GM19043 (cell line): ENCODE measurements at regions not wholly inside any gene's neighbourhood (a gene's known extent, or its start where the extent isn't known, plus 50 kb on each side); places are given as distances from the start of the nearest gene placed in this dataset.

ENCODE experiments used
- ATAC-seq: cut with Tn5 transposase; IDR thresholded peaks from one replicate; pipeline ENCODE4 v1.9.1; 2021; ENCODE audit warnings: low read depth; ENCODE audit not compliant: unreplicated experiment

DNA sequence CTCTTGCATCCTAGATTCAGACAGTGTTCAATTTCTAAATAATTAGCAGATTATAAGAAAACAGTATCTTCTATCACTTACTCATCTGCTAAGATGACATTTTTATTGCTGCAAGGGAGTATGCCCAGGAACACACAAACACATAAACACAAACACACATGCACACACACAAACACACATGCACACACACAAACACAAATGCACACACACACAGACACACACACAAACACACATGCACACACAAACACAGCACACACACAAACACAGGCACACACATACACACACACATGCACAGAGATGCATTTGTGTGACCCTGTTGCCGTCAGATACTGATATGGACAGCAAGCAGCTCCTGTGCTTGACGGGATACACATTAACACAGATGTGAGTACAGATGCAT is 612.9 kb downstream of the IRX1 start:
- ATAC-seq, result no peak

DNA sequence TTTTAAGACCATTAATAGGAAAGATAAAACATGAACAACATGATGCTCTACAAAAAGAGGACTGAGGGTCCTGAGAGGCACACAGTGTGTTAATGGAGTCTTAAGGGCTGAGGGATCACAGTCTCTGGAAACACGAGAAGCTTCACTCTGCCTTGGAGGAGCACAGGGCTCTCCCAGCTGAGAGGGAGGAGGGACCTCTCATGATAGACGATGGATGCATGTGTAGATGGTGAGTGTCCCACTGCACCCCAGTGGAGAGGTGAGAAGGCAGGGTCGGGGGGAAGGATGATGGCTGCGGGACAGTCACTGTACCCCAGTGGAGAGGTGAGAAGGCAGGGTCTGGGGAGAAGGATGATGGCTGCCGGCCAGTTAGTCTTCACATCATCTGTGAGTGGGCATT is 613.4 kb downstream of the IRX1 start:
- no peak for ATAC-seq

GRCh38 chr5:4212071-4212739 is 616.6 kb downstream of the IRX1 start:
- no peak for ATAC-seq

GRCh38 chr5:4212981-4213819 is 617.6 kb downstream of the IRX1 start:
- no peak for ATAC-seq

DNA sequence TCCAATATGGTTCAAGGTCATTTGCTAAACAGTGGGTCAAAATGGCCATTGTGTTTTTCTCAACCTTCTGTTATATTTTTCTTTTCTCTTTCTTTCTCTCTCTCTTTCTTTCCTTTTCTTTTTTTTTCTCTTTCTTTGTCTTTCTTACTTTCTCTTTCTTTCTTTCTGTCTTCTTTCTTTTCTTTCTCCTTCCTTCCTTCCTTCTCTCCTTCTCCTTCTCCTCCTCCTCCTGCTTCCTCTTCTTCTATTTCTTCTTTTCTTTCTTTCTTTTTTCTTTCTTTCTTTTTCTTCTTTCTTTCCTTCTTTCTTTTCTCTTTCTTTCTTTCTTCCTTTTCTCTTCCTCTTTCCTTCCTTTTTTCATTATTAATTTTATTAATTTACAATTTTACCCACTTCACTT is 619.5 kb downstream of the IRX1 start:
- no peak for ATAC-seq

GRCh38 chr5:4216142-4216541 is 620.5 kb downstream of the IRX1 start:
- ATAC-seq, result no peak

- ATAC-seq, result no peak
Measured at GRCh38 chr5:4220016-4220415, 624.4 kb downstream of the IRX1 start.

DNA sequence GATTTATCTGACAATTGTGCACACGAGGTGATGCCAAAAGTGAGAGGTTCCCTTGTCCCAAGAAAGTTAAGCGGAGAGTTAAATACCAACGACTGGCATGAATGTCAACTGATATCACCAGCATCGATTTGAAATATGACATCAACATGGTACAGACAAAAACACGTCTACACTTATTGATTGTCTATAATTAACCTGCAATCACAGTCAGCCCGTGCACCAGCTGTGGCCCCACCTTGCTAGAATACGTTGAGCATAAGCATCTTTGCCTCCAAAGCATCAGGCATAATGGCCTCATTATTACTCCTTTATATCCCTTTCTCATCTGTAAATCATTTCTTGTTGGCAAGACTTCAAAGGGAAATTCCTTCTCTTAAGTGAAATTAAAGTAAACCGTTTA is 625.4 kb downstream of the IRX1 start:
- no peak for ATAC-seq

- ATAC-seq, result no peak
Measured at GRCh38 chr5:4222147-4222546, 626.5 kb downstream of the IRX1 start.

DNA sequence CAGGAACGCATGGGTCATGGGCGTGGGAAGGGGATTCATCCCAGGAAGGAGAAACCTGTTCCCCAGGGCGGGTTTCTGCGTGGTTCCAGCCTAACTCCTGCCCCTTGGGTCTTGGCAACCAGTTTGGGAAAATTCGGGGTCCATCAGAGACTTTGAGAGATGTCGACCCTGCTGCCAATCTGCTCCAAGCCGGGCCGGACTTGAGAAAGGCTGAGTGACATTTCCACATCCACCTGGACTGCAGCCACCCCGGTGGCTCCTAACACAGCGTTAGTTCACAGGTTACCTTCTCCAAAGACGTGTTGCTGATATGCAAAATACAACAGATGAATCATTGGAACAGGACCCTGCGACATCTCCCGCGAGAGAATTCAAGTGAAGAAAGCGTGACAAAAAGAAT is 627.2 kb downstream of the IRX1 start:
- no peak for ATAC-seq

- ATAC-seq, result no peak
Measured at GRCh38 chr5:4225741-4226140, 630.1 kb downstream of the IRX1 start.

- no peak for ATAC-seq
Measured at GRCh38 chr5:4226565-4226964, 630.9 kb downstream of the IRX1 start.

GRCh38 chr5:4228708-4229107 is 633.1 kb downstream of the IRX1 start:
- no peak for ATAC-seq

DNA sequence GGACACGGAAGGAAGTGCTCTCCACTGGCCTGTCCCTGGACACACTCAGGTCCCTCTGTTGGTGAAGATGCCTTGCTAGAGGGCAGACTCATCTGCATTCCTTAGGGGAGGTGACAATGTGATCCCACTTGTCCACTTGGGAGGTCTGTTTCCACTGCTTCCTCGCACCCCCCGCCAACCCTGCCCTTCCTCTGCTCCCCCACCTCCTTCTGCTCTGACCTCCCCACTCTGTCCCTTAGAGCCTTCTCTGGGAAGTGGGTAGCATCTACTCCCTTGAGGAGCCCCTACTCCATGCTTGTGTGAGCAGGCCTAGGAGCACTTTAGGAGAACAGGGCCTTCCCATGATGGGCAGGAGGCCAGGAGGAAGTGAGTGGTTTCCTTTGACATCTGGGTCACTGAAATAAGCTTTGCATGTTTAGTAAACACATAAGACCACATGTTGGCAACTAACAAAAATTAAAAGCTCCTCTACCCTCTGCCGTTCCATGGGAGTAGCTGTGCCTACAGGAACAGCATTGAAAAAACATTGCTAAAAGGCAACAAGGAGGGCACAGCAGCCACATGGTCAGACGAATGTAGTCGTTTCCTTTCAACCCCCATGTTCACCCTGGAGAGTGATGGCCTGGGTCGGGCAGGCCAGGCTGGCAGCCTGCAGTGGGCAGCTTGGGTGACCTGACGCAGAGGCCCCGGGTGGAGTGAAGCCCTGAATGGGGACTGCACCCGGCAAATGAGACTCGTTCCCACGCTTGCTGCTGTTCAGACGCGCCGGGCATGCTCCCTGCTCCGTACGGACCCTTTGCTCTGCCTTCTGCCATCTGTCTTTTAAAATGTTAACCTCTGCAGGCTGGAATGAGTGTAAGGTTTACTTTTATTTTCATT is 634.0 kb downstream of the IRX1 start:
- ATAC-seq, result no peak

GRCh38 chr5:4230471-4230785 is 634.8 kb downstream of the IRX1 start:
- ATAC-seq, result no peak

GRCh38 chr5:4230786-4231641 is 635.4 kb downstream of the IRX1 start:
- no peak for ATAC-seq

GRCh38 chr5:4232084-4232483 is 636.5 kb downstream of the IRX1 start:
- no peak for ATAC-seq

DNA sequence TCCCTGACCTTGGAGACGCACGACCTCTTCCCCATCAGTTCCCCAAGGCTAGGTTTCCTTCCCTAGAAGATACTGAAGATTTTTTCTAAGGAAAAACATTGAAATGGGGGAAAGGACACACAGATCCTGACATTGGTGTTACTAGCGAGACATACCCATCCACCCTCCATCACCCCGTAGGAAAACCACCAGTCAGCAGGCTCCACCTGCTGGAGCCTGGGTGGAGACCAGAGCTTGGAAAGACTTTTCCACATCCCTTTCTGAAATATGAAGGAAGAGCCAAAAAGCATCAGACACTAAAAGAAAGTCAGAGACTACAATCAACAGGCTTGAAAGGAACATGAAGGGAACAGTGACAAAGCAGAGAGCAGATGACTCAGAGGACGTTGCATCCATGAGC is 638.0 kb downstream of the IRX1 start:
- no peak for ATAC-seq

DNA sequence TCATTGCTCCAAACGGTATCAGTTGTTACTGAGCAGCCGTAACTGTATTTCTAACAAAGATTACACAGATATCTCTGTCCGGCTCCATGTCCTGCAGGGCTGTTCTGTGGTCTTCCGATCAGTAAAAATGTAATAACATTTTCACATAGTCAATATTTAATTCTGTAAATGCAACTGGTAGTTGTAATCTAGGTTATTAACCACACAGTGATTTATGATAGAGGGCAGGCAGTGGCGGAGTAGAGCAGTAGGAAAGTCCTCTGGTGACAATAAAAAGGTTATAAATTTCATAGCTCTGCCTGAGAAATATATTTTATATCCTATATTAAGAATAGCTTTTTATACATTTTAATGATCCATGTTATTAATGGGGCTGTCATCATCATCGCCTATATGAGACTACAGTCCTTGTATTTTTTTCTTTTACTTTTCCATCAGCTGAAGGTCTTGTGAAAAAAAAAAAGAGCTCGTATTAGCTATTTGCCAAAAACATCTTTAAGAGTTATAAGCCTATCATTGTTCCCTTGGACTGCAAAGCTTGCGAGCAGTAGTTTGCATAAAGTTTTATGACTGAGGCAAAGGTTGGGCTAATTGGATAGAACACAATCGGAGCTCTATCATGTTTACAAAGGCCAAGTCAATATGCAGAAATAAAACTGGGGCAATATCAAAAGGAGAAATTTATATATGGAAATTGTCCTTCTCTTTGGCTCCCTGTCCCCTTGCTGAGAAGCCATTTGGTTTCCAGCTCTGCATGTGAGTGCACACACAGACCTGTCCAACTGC is 648.0 kb downstream of the IRX1 start:
- no peak for ATAC-seq

GRCh38 chr5:4244306-4244705 is 648.7 kb downstream of the IRX1 start:
- ATAC-seq, result no peak
